Neural cell (in vitro differentiated cells): ENCODE measurements at regions not wholly inside any gene's neighbourhood (a gene's known extent, or its start where the extent isn't known, plus 50 kb on each side); places are given as distances from the start of the nearest gene placed in this dataset.

Experiments used
- EP300 ChIP-seq: fragments of 450-650 bp; conservative IDR thresholded peaks from 2 replicates; pipeline ENCODE4 v1.6.1; 2014; ENCODE audit warnings: antibody characterized with exemption, mild to moderate bottlenecking, moderate library complexity; ENCODE audit not compliant: poor library complexity, severe bottlenecking
- EZH2 ChIP-seq: fragments of 200-600, 300-800 bp; shearing (Covaris generic), sonication (generic); IDR thresholded peaks from 2 replicates; pipeline ENCODE4 v1.6.1; 2014; ENCODE audit warnings: antibody characterized with exemption, low read length, borderline replicate concordance, mild to moderate bottlenecking; ENCODE audit not compliant: insufficient read depth, poor library complexity, severe bottlenecking
- MXI1 ChIP-seq: fragments of 450-650 bp; conservative IDR thresholded peaks from 2 replicates; pipeline ENCODE4 v1.6.1; 2014; ENCODE audit warnings: antibody characterized with exemption, mild to moderate bottlenecking; ENCODE audit not compliant: poor library complexity, severe bottlenecking
- POLR2AphosphoS5 ChIP-seq: IDR thresholded peaks from 2 replicates; pipeline ENCODE4 v1.6.1; 2012
- RAD21 ChIP-seq: fragments of 450-650 bp; conservative IDR thresholded peaks from 2 replicates; pipeline ENCODE4 v1.6.1; 2014; ENCODE audit warnings: antibody characterized with exemption, mild to moderate bottlenecking, moderate library complexity
- TAF1 ChIP-seq: IDR thresholded peaks from 2 replicates; pipeline ENCODE4 v1.6.1; 2012; ENCODE audit warnings: low read depth
- TF ChIP-seq, protein P1 (sequence below): fragments of 450-650 bp; IDR thresholded peaks from 2 replicates; pipeline ENCODE4 v1.5.1; 2014; ENCODE audit warnings: antibody characterized with exemption, mild to moderate bottlenecking, moderate library complexity; ENCODE audit not compliant: poor library complexity, severe bottlenecking
- TF ChIP-seq, protein P2 (sequence below): IDR thresholded peaks from 2 replicates; pipeline ENCODE4 v1.6.1; 2012; ENCODE audit warnings: borderline replicate concordance

DNA sequence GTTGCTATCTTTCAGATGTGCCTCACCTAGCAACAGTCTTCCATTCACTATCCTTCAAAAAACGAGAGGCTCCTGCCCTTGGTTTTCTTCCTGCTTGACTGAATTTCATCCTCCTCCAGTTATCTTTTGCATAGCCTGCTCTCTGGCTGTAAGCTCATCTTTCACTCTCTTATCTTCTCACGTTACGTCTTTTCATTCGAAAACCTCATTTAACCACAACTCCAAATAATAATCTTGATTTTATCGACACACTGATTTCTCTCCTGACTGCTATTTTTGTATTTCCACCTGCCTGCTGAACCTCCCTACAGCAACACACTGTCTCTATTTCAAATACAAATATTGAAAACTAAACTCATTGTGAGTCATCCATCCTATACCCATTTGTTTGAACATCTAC, 230.7 kb upstream of the TMC3 start:
- TF ChIP-seq EP300 = no peak
- TF ChIP-seq MXI1 = no peak
- TF ChIP-seq, protein P1, sequence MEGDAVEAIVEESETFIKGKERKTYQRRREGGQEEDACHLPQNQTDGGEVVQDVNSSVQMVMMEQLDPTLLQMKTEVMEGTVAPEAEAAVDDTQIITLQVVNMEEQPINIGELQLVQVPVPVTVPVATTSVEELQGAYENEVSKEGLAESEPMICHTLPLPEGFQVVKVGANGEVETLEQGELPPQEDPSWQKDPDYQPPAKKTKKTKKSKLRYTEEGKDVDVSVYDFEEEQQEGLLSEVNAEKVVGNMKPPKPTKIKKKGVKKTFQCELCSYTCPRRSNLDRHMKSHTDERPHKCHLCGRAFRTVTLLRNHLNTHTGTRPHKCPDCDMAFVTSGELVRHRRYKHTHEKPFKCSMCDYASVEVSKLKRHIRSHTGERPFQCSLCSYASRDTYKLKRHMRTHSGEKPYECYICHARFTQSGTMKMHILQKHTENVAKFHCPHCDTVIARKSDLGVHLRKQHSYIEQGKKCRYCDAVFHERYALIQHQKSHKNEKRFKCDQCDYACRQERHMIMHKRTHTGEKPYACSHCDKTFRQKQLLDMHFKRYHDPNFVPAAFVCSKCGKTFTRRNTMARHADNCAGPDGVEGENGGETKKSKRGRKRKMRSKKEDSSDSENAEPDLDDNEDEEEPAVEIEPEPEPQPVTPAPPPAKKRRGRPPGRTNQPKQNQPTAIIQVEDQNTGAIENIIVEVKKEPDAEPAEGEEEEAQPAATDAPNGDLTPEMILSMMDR = no peak
- TF ChIP-seq RAD21 = no peak
- no peak for TF ChIP-seq TAF1
- TF ChIP-seq EZH2 = no peak
- no peak for TF ChIP-seq POLR2AphosphoS5
- TF ChIP-seq, protein P2, sequence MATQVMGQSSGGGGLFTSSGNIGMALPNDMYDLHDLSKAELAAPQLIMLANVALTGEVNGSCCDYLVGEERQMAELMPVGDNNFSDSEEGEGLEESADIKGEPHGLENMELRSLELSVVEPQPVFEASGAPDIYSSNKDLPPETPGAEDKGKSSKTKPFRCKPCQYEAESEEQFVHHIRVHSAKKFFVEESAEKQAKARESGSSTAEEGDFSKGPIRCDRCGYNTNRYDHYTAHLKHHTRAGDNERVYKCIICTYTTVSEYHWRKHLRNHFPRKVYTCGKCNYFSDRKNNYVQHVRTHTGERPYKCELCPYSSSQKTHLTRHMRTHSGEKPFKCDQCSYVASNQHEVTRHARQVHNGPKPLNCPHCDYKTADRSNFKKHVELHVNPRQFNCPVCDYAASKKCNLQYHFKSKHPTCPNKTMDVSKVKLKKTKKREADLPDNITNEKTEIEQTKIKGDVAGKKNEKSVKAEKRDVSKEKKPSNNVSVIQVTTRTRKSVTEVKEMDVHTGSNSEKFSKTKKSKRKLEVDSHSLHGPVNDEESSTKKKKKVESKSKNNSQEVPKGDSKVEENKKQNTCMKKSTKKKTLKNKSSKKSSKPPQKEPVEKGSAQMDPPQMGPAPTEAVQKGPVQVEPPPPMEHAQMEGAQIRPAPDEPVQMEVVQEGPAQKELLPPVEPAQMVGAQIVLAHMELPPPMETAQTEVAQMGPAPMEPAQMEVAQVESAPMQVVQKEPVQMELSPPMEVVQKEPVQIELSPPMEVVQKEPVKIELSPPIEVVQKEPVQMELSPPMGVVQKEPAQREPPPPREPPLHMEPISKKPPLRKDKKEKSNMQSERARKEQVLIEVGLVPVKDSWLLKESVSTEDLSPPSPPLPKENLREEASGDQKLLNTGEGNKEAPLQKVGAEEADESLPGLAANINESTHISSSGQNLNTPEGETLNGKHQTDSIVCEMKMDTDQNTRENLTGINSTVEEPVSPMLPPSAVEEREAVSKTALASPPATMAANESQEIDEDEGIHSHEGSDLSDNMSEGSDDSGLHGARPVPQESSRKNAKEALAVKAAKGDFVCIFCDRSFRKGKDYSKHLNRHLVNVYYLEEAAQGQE = no peak
